Suprapubic skin (tissue), 3 donors: ENCODE measurements at regions not wholly inside any gene's neighbourhood (a gene's known extent, or its start where the extent isn't known, plus 50 kb on each side); places are given as distances from the start of the nearest gene placed in this dataset.

Experiments used
- CTCF ChIP-seq, 2 donors: fragments of 200-600 bp in 1 of 2; fragments of 450-650 bp in 1 of 2; sonication (generic) in 1 of 2; IDR thresholded peaks; one replicate each; pipeline ENCODE4 v1.5.1; 2016 to 2019; ENCODE audit warnings: antibody characterized with exemption in 2 of 2, mild to moderate bottlenecking in 1 of 2, moderate library complexity in 1 of 2
- POLR2A ChIP-seq, 2 donors: fragments of 450-650 bp; IDR thresholded peaks; one replicate each; pipeline ENCODE4 v1.6.1; 2017; ENCODE audit warnings: antibody characterized with exemption in 2 of 2, mild to moderate bottlenecking in 2 of 2, moderate library complexity in 2 of 2

- TF ChIP-seq CTCF (IDR thresholded peaks at IDR 0.05) (no peak), POLR2A (IDR thresholded peaks at IDR 0.05) (no peak)
These were observed 418.5 kb upstream of the BTBD3 start for GRCh38 chr20:11499101-11499634.
